HG03196 (cell line): ENCODE measurements at regions not wholly inside any gene's neighbourhood (a gene's known extent, or its start where the extent isn't known, plus 50 kb on each side); places are given as distances from the start of the nearest gene placed in this dataset.
"Not testable (repeated sequence)": the region's sequence is repeated elsewhere in the genome, so short reads cannot be mapped to it uniquely, and the experiment has no call there.

Source experiments
- ATAC-seq: cut with Tn5 transposase; IDR thresholded peaks from one replicate; pipeline ENCODE4 v1.9.1; 2021; ENCODE audit not compliant: unreplicated experiment

DNA sequence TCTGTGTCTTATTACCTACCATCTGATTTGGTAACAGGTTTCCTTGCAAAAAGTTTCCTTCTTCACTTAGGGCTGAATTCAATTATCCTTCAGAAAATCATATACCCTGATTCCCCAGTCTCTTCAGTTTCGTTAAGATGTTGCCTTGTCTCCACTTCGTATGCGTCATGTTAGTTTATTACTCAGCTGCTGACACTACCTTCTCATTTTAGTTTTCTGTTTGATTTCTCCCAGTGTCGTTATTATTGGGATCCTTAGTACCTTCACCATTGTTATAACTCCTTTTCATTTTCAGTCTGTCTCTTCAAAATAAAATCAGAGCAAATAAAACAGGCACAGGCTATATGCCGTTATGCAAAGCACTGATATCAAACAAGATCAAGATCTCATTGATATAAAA, 87.5 kb upstream of the RBPJ start:
- no peak for ATAC-seq

GRCh38 chr4:26235500-26235899, 85.3 kb upstream of the RBPJ start:
- ATAC-seq: no peak

GRCh38 chr4:26237916-26238315, 82.9 kb upstream of the RBPJ start:
- ATAC-seq: no peak

DNA sequence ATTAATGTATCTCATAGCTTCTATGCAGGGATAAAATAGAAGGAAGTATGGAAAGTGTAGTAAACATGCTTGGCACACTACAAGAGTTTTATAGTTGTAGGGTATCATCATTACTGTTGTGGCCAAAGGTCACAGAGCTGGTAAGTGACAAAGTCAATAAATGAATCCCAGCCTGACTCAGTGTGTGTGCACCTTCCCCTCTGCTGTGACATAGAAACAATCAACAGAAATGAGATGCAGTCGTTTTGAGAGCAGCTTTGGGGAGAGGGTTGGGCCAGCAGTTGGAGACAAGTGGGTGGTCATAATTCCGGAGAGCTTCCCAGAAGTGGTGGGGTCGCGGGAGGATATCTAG, 82.4 kb upstream of the RBPJ start:
- ATAC-seq: no peak

DNA sequence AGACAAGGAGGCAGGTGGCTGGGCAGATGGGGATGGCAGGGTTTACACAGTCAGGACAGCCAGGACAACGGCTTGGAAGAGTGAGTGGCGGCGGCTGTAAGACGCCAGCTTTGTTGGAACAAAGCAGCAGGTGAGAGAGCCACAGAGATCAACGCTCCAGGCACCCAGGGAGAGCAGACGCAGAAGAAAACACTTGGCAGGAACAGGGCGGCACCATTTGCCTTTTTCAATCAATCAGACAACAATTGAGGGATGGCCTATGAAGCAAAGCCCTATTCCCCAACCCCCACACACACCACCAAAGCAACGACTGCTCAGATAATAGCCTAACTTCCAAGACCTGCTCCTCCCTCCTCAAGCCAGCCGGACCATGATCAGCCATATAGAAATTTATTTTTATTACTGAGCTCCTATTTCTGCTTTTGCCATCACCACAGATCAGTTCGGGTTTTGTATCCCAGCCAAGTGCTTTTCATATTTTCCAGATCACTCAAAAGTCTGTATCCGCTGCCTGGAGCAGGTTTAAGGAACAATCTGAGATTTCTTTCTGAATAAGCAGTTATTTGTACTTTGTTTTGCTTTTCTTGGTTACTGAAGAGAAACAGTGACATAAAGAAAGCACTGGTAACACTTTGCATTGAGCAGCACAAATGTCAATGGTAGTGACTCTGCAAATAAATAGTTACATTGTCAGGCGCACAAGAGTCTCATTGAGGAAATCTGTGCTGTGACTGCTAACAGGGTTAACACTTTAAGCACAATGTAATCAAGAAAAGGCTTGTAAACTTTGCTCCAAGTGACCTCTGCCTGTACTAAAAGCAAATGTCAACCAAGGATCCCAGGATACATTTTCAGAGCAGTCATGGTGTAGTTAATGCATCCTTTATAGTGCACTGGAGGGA, 81.8 kb upstream of the RBPJ start:
- no peak for ATAC-seq

DNA sequence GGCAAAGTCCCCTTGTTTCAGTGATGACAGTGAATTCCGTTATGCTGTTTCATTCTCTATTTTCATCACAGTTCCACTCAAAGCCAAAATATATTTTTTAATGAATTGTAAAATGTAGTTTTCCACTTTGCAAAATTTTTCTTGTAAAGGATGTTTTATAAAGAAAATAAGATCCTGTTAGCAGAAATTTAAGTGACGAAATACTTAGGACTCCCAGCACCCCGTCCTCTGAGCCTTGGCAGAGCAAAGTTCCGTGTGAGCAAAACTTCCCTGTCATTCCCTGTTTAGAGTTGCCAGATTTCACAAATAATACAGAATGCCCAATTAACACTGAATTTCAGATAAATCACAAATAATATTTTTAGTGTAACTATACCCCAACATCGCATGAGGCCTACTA, 81.0 kb upstream of the RBPJ start:
- ATAC-seq: no peak

GRCh38 chr4:26241179-26241578, 79.6 kb upstream of the RBPJ start:
- ATAC-seq: no peak

- ATAC-seq: no peak
Observed at GRCh38 chr4:26242451-26242850, 78.4 kb upstream of the RBPJ start.

GRCh38 chr4:26244138-26244537, 76.7 kb upstream of the RBPJ start:
- not testable (repeated sequence) for ATAC-seq

DNA sequence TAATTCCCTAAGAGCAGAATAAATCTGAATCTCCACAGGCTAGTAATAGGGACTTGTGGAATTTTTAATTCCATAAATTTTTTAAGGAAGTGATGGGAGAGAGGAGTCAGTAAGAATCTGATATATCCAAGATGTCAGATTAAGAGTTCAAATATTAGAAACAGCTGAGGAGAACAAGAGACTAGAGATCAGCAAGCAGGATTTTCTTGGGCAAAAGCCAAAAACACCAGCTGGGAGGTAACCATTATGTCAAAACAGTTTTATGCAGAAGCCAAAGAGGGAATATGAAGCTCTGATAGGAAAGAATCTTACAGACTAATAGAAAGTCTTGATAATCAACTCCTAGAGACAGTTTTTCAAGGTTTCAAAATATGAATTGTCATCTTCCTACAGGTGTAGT, 72.2 kb upstream of the RBPJ start:
- ATAC-seq: no peak

GRCh38 chr4:26252349-26253025, 68.3 kb upstream of the RBPJ start:
- no peak for ATAC-seq

DNA sequence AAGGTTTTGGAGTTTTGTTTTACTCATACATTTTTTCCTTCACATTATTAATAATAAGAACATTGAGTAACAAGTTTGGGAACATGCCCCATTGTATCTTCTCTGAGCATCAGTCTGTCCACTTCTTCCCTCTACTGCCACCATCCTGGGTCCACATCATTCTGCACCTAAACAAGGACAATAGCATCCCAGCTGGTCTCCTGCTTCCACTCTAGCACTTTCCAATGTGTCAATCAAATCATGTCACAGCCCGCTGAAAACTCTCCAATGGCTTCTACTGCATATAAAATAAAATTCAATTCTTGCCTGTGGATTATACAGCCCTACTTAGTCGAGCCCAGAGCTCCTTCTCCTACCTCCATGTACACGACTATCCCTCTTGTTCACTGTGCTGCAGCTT, 66.8 kb upstream of the RBPJ start:
- ATAC-seq: no peak

- no peak for ATAC-seq
Observed at GRCh38 chr4:26255989-26256388, 64.8 kb upstream of the RBPJ start.

DNA sequence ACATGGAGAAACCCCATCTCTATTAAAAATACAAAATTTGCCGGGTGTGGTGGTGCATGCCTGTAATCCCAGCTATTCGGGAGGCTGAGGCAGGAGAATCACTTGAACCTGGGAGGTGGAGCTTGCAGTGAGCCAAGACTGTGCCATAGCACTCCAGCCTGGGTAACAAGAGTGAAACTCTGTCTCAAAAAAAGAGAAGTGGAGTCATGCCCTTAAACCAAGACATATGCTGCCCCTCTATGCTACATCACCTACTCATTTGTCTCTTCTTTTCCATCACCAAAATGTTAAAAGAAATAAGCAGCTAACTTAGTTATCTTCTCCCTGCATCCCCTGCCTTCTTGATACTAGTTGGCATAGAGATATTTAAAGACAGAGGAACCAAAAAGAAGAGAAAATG, 63.4 kb upstream of the RBPJ start:
- ATAC-seq: not testable (repeated sequence)

DNA sequence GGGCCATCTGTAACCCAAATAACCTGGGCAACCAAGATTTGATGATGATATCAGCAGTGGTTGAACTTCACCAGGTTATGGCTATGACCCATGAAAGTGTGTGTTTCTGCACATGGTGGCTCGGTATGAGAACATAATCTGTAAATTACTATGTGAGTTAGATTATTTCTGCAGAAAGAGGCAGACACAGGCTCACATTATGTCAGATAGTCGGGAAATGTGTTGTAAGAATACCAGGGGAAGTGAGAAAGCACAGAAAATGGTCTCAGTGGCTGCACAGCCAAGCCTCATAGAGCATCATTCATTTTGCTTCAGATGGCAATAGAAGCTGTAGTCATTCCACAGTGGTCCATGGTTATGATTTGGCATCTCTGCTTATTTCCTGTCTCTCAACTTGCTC, 63.0 kb upstream of the RBPJ start:
- no peak for ATAC-seq

GRCh38 chr4:26260571-26260970, 60.2 kb upstream of the RBPJ start:
- no peak for ATAC-seq

DNA sequence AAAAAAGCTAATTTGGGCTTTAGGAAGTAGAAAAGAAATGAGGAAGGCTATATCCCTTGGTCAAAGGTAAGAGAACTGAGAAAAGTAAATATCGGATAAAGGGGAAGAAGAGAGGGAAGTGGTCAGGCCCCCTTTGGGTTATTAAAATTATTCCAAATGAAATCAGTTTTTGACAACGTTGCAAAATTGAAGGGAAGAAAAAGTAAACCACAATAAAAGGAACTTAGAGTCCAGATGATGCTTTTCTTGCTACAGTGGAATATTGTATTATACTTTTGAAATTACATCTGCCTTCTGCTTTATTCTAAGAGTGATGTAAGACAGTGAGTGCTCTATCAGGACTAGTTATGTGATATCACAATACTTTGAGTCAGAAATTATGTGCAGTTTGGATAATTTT, 59.4 kb upstream of the RBPJ start:
- ATAC-seq: no peak

- no peak for ATAC-seq
Observed at GRCh38 chr4:26263165-26263564, 57.6 kb upstream of the RBPJ start.

GRCh38 chr4:26264109-26264508, 56.7 kb upstream of the RBPJ start:
- no peak for ATAC-seq

GRCh38 chr4:26267087-26267486, 53.7 kb upstream of the RBPJ start:
- no peak for ATAC-seq

- ATAC-seq: no peak
Observed at GRCh38 chr4:26268246-26268645, 52.6 kb upstream of the RBPJ start.

GRCh38 chr4:26269038-26269437, 51.8 kb upstream of the RBPJ start:
- no peak for ATAC-seq
